Activated CD4-positive, alpha-beta T cell treated with anti-CD3 and anti-CD28 coated beads for 24 hours (primary cell): ENCODE measurements at regions not wholly inside any gene's neighbourhood (a gene's known extent, or its start where the extent isn't known, plus 50 kb on each side); places are given as distances from the start of the nearest gene placed in this dataset.

Source experiments
- DNase-seq, 2 donors: peaks; one replicate each; pipeline ENCODE4 v3.0.0-alpha.2; 2020; ENCODE audit warnings: low read depth in 2 of 2

DNA sequence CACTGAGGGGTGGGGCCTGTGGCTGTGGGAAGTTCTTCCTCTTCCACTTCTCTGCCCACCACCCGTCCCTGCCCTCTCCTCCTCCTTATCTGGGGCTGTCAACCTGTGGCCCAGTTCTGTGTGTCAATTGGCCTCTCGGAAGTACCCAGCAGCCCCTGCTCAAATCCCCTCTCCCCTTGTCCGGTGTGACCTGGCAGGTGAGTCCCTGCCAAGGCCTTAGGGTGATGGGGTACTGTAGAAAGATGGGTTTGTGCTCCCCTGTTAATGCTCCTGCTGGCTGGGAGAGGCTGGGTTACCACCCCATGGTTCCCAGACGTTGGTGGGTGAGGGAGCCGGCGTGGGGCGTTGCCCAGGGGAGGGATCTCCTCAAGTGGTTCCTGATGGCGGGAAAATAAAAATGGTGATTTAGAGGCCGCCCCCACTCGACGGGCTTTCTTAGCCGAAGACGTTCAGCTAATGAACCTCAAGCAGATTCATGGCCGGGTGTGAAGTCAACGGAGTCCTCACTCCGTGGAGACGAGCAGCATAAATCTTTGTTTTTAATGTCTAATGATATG, 141.2 kb downstream of the URI1 start:
- DNase-seq = no peak

DNA sequence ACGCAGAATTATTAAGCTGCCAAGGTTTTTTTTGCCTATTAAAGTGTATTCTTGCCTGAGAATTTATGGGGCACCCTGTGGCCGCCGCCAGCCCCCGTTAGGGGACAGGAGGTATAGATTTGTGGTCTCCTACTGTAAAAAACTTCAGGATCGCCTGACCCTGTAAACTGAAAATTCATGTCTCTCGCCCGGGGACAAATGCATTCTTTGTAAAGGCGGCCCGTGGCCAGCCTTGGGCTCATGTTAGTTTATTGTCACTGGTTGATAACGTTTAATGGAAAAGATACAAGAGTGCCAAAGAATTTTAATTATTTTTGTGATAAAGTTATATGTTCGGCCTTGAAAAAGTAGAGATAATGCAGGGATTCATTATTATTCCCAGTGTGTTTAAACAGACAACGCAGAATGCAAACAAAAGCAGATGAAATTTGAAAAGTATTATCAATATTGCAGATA, 141.7 kb downstream of the URI1 start:
- no peak for DNase-seq

- DNase-seq = no peak
Measured at GRCh38 chr19:30084390-30084819, 142.4 kb downstream of the URI1 start.

- DNase-seq = no peak
Measured at GRCh38 chr19:30085394-30085793, 143.4 kb downstream of the URI1 start.

GRCh38 chr19:30086220-30086619, 144.2 kb downstream of the URI1 start:
- DNase-seq = no peak

GRCh38 chr19:30086916-30087315, 144.9 kb downstream of the URI1 start:
- DNase-seq = no peak

DNA sequence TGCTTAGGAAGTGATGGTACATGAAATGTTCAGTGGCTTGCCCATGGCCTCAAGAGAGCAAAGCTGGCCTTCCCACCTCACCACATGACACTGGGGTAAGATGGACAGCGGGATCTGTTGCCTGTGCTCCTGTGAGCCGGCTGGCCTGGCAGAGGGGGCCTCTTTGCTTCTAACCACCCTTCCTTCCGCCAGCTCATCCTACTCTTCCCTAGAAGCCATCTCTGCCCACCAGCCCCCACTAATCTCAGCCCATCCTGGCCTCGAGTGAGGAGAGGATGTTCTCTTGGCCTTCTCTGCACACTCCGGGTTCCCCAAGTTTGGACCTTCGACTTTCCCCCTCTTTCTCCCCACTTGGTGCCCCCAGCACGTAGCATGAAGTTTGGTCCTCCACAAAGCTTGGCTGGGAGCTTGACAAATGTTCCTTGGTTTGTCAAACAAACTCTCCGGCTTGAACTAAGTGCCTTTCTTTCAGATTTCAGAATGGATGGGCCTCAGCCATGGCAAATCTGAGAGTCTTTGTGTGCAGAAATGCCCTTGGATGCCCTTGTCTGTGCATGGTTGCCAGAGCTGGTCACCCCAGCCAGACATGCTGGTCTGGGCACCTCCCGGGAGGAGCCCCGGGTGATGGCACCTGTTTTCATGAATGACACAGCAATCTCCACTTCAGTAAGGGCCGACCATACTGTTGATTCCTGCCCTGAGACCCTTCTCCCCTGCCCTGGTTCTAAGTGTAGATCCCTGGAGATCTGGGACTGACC, 145.5 kb downstream of the URI1 start:
- no peak for DNase-seq

DNA sequence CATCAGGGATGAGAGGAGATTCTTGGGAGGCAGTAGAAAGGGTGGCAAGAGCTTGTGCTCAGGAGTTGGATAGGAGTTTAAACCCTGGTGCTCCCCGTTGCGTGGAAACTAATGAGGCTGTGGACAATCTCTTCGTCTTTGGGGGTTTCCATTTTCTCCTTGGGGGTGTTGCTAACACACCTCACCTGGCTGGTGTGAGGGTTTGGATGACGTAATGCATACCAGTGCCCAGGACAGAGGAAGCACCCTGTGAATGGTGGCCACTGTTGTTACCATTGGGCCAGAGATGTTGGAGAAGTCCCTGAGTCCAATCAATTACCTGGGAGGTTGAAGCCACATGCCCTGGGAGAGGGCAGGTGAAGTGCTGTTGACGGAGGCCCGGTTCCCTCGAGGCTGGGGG, 146.5 kb downstream of the URI1 start:
- DNase-seq = no peak

DNA sequence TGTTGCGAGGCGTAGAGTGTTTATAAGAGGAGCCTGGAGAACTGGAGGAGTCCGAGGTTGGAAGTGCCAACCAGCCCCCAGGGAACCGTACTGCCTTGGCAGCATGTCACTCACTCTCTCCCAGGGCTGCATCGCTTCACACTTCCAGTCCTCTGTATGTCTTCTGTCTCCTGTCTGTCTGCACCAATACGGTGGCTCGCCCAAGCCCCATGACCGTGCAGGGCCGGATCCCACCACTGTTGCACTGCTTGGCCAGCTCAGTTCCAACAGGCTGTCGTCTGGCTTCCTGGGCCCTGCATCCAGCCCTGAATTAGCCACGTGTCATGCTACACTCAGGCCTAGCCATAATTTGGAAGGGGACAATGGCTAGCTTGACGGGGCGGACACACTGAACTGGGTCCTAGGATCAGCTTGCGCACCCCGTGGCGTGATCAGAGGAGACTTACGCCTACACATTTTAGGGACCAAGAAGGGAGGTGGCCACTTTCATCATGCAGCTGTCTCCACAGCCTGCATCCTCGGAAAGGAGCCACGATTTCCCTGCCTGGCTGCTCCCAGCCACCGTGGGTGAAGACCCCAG, 147.1 kb downstream of the URI1 start:
- no peak for DNase-seq

- no peak for DNase-seq
Measured at GRCh38 chr19:30090476-30090875, 148.4 kb downstream of the URI1 start.

GRCh38 chr19:30090963-30091362, 148.9 kb downstream of the URI1 start:
- DNase-seq = no peak

DNA sequence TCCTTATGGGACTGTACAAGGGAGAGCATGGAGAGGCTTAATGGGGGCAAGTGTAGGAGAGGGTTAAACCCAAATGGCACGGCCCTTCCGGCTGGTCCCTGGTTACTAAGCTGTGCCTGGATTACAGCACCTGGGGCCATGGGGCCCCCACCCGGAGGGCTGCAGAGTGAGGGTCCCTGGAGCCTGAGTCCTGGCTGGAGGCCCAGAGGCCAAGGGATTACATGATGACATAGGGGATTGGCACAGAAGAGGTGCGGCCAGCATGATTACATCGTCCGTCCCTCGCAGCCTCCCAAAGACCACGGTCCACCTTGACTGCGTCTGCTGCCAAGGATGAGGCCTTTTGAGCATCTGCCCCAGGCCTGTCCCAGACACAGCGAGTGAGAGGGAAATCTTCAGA, 149.4 kb downstream of the URI1 start:
- DNase-seq = no peak

GRCh38 chr19:30091856-30092255, 149.8 kb downstream of the URI1 start:
- no peak for DNase-seq

DNA sequence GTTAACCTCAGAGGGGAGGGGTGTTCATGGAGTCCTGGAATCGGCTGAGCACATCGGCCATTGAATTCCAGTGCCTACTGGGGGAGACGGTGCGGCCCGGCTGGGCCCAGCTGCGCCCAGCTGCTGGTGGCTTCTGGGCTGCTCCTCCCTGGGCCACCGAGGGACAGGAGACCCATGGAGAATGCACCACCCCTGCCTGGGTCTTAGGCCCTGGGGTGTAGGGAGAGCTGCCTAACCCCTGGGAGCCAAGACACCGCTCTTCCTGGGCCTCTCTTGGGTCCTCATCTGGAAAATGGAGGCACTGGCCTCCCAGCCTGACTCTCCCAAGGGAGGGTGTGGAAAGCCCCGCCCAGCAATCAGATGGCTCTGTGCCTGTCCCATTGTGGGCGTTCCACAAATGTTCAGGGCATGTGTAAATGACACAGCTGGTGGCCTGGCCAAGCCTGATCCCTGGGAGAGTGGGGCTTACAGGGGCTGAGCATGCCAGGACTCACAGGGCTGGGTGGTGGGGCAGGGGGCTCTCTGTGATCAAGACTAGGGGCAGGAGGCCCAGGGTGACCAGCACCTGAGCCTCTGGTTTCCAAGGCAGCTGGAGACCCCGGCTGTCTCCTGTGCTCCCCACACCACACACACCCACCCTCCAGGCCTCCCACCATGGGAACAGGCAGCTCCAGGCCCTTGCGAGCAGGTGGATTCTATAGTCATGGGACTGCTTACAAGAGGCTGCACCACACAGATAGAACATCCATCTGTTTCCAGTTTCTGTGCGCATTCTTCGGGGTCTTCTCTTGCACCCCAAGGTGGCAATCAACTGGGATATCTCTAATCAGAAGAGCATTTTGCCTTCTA, 150.9 kb downstream of the URI1 start:
- DNase-seq = no peak

GRCh38 chr19:30093966-30094755, 152.1 kb downstream of the URI1 start:
- no peak for DNase-seq

- DNase-seq = no peak
Measured at GRCh38 chr19:30094756-30095140, 152.7 kb downstream of the URI1 start.

GRCh38 chr19:30095171-30095570, 153.1 kb downstream of the URI1 start:
- no peak for DNase-seq

DNA sequence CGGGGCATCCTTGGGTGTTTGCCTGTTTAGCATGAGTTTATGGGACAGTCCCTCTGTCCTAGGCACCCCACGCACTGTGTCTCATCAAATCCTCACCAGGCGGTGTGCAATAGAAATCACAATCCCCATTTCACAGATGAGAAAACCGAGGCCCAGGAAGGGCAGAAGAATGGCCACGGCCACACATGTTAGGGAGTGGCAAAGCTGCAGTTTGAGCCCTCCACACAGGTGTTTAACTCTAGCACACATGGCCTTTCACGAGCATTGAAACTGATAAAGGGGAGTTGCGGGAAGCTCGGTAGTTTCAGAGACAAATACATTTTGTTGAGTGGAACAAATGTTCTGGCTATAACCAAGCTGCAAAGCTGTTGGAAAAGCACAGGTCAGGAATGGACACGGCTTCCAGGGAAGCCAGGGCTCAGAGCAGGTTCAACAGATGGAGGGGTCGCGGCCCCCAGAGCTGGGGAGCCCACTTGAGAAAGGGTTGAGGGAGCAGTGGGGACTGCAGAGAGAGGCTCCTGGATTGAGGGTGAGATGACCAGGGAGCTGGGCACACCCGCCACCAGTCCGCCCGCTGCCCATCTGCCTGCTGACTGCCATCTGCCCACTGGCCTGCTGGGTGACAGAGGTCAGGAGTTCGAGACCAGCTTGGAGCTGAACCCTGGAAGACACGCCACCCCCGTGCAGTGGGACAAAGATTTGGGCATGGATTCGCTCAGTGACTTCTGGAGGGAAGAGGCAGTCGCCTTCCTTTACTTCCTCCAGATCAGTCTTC, 154.7 kb downstream of the URI1 start:
- DNase-seq = no peak

DNA sequence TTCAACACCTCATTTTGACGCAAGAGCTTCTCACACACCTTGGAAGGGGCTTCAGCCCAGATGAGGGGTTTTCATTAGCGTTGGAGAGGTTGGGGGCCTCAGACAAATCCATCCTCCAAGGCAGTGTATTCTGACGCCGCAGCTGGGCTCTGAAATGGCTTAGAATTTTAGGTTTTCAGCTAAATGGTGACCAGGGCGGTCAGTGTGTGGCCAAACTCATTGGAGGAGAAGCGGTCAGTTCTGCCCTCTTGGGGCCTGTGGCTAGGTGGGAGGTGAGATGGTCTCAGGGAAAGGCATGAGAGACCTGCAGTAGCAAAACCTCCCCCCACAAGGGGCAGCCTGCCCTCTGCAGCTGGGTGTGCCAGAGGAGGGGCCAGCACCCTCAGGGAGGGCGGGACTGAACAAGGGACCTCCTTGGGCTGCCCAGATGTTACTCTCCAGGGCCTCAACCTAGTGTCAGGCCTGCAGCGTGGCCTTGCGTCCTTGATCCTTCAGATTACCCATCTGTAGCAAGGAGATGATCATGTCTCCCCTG, 155.8 kb downstream of the URI1 start:
- DNase-seq = no peak

GRCh38 chr19:30102239-30102638, 160.2 kb downstream of the URI1 start:
- no peak for DNase-seq

DNA sequence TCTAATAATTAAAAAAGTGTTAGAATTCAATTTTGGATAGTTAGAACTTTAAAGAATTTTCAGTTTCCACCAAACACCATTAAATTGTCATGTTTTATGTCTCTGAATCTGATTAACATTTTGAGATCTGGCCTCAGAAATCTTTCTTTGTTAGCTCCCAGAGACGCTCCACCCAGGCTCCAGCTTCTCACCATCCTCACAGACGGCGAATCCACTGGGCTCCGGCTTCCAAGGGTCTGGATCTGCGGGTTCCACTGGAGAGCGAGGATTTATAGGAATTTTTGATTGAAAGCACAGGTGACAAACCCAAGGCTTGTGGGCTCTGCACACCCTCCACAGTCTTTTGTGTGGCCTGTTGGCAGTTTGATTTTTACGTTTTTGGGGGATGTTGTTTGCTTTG, 160.6 kb downstream of the URI1 start:
- DNase-seq = no peak
